WTC11 (cell line): ENCODE measurements at regions not wholly inside any gene's neighbourhood (a gene's known extent, or its start where the extent isn't known, plus 50 kb on each side); places are given as distances from the start of the nearest gene placed in this dataset.

Experiments
- ATAC-seq: fragments of 200-7000 bp; cut with Tn5 transposase; 2 replicates; pipeline ENCODE4 v1.10.0; 2021; ENCODE audit warnings: mild to moderate bottlenecking, moderate library complexity
- CTCF ChIA-PET: fragments of 300-600 bp; sonication (Branson Sonifier 250); formaldehyde crosslinking; loops from one replicate; lab custom pipeline; 2021; ENCODE audit warnings: antibody characterized with exemption; lab: Charles Lee
- POLR2A ChIA-PET: fragments of 350-600 bp; sonication (Branson Sonifier 250); formaldehyde crosslinking; loops from one replicate; lab custom pipeline; 2021; ENCODE audit warnings: antibody characterized with exemption; lab: Charles Lee
- DNase-seq: peaks from one replicate; pipeline ENCODE4 v3.0.0; 2021; ENCODE audit warnings: low spot score
- H3K27ac Mint-ChIP-seq: 2 replicates; pipeline ENCODE4 v1.8.0; 2021; ENCODE audit warnings: mixed read lengths
- H3K27me3 Mint-ChIP-seq: 2 replicates; pipeline ENCODE4 v1.8.0; 2021; ENCODE audit warnings: low read depth, mild to moderate bottlenecking, moderate library complexity, mixed read lengths
- H3K36me3 Mint-ChIP-seq: 2 replicates; pipeline ENCODE4 v1.8.0; 2021; ENCODE audit warnings: mixed read lengths
- H3K4me1 Mint-ChIP-seq: 2 replicates; pipeline ENCODE4 v1.8.0; 2022; ENCODE audit warnings: mixed read lengths
- H3K4me3 Mint-ChIP-seq: 2 replicates; pipeline ENCODE4 v1.8.0; 2021; ENCODE audit warnings: mild to moderate bottlenecking, moderate library complexity, mixed read lengths
- H3K9me3 Mint-ChIP-seq: 2 replicates; pipeline ENCODE4 v1.8.0; 2021; ENCODE audit warnings: mixed read lengths
- AFF4 ChIP-seq: sonication (generic); formaldehyde crosslinking; IDR thresholded peaks from 2 replicates; pipeline ENCODE4 v1.8.1; 2023; ENCODE audit warnings: mild to moderate bottlenecking, missing genetic modification reagents, borderline replicate concordance
- ERG ChIP-seq: fragments of 250-450 bp; sonication (Bioruptor Pico); IDR thresholded peaks from 2 replicates; pipeline ENCODE4 v1.8.0; 2021; ENCODE audit warnings: mild to moderate bottlenecking
- FOXP1 ChIP-seq: sonication (generic); formaldehyde crosslinking; IDR thresholded peaks from 2 replicates; pipeline ENCODE4 v1.8.0; 2022; ENCODE audit warnings: missing genetic modification reagents, mild to moderate bottlenecking, moderate library complexity, borderline replicate concordance
- GABPB1 ChIP-seq: sonication (generic); formaldehyde crosslinking; IDR thresholded peaks from 2 replicates; pipeline ENCODE4 v1.8.1; 2023; ENCODE audit warnings: mild to moderate bottlenecking, missing genetic modification reagents
- GRHL2 ChIP-seq: fragments of 250-450 bp; sonication (Bioruptor Pico); IDR thresholded peaks from 2 replicates; pipeline ENCODE4 v1.8.0; 2022; ENCODE audit warnings: mild to moderate bottlenecking, moderate library complexity; ENCODE audit not compliant: insufficient replicate concordance, severe bottlenecking
- JUN ChIP-seq: sonication (generic); formaldehyde crosslinking; IDR thresholded peaks from 2 replicates; pipeline ENCODE4 v1.8.0; 2023; ENCODE audit warnings: mild to moderate bottlenecking, missing genetic modification reagents
- KAT7 ChIP-seq: sonication (generic); formaldehyde crosslinking; IDR thresholded peaks from 2 replicates; pipeline ENCODE4 v1.8.1; 2023; ENCODE audit warnings: missing genetic modification reagents, mild to moderate bottlenecking, borderline replicate concordance
- MYBL2 ChIP-seq: sonication (generic); formaldehyde crosslinking; IDR thresholded peaks from 2 replicates; pipeline ENCODE4 v1.8.1; 2023; ENCODE audit warnings: mild to moderate bottlenecking, moderate library complexity, missing genetic modification reagents
- OVOL2 ChIP-seq: fragments of 250-450 bp; sonication (Bioruptor Pico); IDR thresholded peaks from 2 replicates; pipeline ENCODE4 v1.9.0; 2021; ENCODE audit warnings: mild to moderate bottlenecking, borderline replicate concordance
- PRDM15 ChIP-seq: sonication (generic); formaldehyde crosslinking; IDR thresholded peaks from 2 replicates; pipeline ENCODE4 v1.8.0; 2022; ENCODE audit warnings: missing genetic modification reagents
- SP1 ChIP-seq: sonication (generic); formaldehyde crosslinking; conservative IDR thresholded peaks from 2 replicates; pipeline ENCODE4 v1.8.1; 2022; ENCODE audit warnings: missing genetic modification reagents
- TP53 ChIP-seq: sonication (generic); formaldehyde crosslinking; IDR thresholded peaks from 2 replicates; pipeline ENCODE4 v1.8.1; 2023; ENCODE audit warnings: mild to moderate bottlenecking, missing genetic modification reagents
- USF1 ChIP-seq: sonication (generic); formaldehyde crosslinking; IDR thresholded peaks from 2 replicates; pipeline ENCODE4 v1.8.0; 2022; ENCODE audit warnings: mild to moderate bottlenecking, missing genetic modification reagents
- ZBTB21 ChIP-seq: sonication (generic); formaldehyde crosslinking; IDR thresholded peaks from 2 replicates; pipeline ENCODE4 v1.8.1; 2023; ENCODE audit warnings: mild to moderate bottlenecking, missing genetic modification reagents, borderline replicate concordance
- ZNF121 ChIP-seq: sonication (generic); formaldehyde crosslinking; IDR thresholded peaks from 2 replicates; pipeline ENCODE4 v1.8.0; 2023; ENCODE audit warnings: missing genetic modification reagents
- ZNF263 ChIP-seq: sonication (generic); formaldehyde crosslinking; IDR thresholded peaks from 2 replicates; pipeline ENCODE4 v1.8.1; 2022; ENCODE audit warnings: low read depth, mild to moderate bottlenecking, moderate library complexity, missing genetic modification reagents
- ZSCAN18 ChIP-seq: fragments of 250-450 bp; sonication (Bioruptor Pico); IDR thresholded peaks from 2 replicates; pipeline ENCODE4 v2.1.2; 2022; ENCODE audit warnings: mild to moderate bottlenecking, moderate library complexity

- CTCF ChIA-PET: no interaction called here
- H3K27me3 Mint-ChIP-seq: no peaks in the 10 kb centered on the region
- no peak for ATAC-seq
- H3K4me3 Mint-ChIP-seq: no peak overlapping the region
- H3K9me3 Mint-ChIP-seq: peaks cover 13% of the 10 kb centered on the region
- POLR2A ChIA-PET: no interaction called here
- no peak overlapping the region for H3K27ac Mint-ChIP-seq
- 0 out of 2 replicates have a peak, but pooled peaks cover 2% of the 10 kb centered on the region for H3K36me3 Mint-ChIP-seq
- no peaks in the 10 kb centered on the region for H3K4me1 Mint-ChIP-seq
- DNase-seq: no peak
- TF ChIP-seq ZNF121 (CRISPR knock-in tag) (no peak), PRDM15 (CRISPR knock-in tag) (no peak), FOXP1 (CRISPR knock-in tag) (no peak), TP53 (CRISPR knock-in tag) (no peak), SP1 (CRISPR knock-in tag) (no peak), GABPB1 (CRISPR knock-in tag) (no peak), JUN (CRISPR knock-in tag) (no peak), AFF4 (no peak), ZBTB21 (CRISPR knock-in tag) (no peak), ERG (CRISPR knock-in tag) (no peak), GRHL2 (CRISPR knock-in tag) (no peak), USF1 (CRISPR knock-in tag) (no peak), KAT7 (no peak), OVOL2 (CRISPR knock-in tag) (no peak), ZNF263 (CRISPR knock-in tag) (no peak), MYBL2 (no peak), ZSCAN18 (CRISPR knock-in tag) (no peak)
Measured at GRCh38 chr5:27353540-27353939, 315.2 kb upstream of the CDH9 start.
